HG03280 (cell line): ENCODE measurements at regions not wholly inside any gene's neighbourhood (a gene's known extent, or its start where the extent isn't known, plus 50 kb on each side); places are given as distances from the start of the nearest gene placed in this dataset.
"Not testable (repeated sequence)": the region's sequence is repeated elsewhere in the genome, so short reads cannot be mapped to it uniquely, and the experiment has no call there.

Experiments
- ATAC-seq: cut with Tn5 transposase; IDR thresholded peaks from one replicate; pipeline ENCODE4 v1.9.1; 2021; ENCODE audit warnings: mild to moderate bottlenecking, moderate library complexity; ENCODE audit not compliant: unreplicated experiment

DNA sequence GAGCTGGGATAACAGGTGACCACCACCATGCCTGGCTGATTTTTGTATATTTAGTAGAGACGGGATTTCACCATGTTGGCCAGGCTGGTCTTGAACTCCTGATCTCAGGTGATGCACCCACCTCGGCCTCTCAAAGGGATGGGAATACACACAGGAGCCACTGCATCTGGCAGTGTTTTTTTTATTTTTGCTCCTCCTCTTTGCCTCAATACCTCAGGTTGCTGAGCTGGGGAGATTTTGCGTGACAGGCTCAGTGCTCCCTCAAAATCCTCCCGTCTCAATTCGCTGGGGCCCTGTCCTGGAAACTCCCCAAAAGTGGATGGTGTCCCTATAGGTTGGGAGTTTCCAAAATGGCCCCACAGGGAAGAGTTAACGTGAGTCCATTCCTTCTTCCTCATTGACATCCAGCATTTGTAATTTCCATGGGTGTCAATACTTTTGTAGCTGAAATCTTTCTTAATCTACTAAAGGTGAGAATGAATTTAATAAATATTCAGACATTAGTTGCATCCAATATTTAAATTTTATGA is 71.8 kb downstream of the GGTLC2 start:
- no peak for ATAC-seq

GRCh38 chr22:22717664-22718063 is 73.2 kb downstream of the GGTLC2 start:
- ATAC-seq = no peak

DNA sequence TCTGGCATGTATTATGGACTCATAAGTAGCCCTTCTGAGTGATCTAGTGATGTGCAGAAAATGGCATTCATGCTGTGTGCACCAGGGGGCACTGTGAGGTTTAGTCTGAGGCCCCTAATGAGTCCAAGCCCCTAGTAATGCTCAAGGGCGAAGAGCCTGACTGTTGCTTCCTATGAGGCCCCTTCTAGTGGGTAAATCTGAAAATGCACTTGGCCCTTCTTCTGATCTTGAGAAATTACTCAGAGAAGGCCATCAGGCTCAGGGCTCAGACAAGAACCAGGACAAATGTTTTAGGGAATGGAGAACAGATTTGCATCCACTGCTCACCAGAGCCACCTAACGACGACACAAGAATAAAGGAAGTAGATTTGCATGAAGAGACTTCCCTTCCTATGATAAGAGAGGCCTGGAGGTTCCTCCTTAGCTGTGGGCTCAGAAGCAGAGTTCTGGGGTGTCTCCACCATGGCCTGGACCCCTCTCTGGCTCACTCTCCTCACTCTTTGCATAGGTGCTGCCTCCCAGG is 75.8 kb downstream of the GGTLC2 start:
- peak; percentile 73 for ATAC-seq

DNA sequence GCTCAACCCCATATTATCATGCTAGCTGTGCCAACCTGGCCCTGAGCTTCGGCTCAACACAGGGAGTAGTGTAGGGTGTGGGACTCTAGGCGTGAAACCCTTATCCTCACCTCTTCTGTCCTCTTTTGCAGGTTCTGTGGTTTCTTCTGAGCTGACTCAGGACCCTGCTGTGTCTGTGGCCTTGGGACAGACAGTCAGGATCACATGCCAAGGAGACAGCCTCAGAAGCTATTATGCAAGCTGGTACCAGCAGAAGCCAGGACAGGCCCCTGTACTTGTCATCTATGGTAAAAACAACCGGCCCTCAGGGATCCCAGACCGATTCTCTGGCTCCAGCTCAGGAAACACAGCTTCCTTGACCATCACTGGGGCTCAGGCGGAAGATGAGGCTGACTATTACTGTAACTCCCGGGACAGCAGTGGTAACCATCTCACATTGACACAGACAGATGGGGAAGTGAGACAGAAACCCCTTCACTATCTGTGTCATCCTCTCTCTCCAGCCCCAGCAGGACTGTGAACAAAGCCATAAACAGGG is 76.4 kb downstream of the GGTLC2 start:
- ATAC-seq = peak; percentile 60

GRCh38 chr22:22721681-22722354 is 77.4 kb downstream of the GGTLC2 start:
- no peak for ATAC-seq

DNA sequence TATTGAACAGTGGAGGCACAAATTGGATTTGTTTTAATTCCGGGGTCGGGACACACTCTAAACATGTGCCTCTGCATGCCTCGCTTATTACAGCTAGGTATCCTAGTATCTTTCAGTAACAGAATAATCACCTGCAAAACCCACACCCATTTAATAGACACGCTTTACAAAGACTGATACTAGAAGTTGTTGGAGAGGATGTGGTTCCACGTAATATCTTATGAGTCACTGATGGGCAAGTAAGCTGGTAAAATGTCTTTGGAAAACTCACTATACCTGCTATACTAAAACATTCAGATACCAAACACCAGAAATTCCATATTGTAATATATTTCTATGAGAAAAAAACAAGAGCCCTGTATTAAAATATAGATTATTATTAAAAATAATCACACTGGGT is 84.0 kb downstream of the GGTLC2 start:
- no peak for ATAC-seq

DNA sequence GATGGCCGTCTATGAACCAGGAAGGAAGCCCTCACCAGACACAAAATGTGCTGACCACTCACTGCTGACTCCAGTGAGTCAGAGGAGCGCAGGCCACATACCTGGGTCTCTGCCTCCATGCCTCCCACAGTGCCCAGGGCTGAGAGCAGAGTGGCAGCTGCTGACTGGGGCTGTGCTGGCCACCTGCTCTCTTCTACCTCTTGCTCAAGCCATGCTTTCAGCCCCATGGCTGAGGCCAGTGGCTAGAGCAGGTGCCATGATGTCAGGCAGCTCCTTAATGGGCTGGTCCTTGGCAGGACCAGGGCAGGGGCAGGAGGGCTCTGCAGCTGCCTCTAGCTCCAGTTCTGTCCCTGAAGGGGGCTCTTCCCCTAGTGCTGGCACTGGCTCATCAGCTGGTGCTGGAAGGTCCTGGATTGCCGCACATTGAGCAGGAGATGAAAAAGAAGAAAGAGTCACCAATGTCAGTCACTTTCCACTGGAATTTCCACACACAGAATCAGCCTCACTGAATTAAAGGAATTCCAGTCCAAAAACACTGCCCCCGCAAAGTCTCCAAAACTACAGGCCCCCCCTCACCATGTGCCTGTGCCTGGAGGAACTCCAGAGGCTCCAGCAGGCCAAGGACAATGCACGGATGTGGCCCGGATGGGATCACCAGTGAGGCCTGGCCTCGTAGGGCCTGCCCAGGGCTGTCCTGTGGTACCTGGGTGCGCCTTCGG is 86.4 kb downstream of the GGTLC2 start:
- ATAC-seq = no peak

DNA sequence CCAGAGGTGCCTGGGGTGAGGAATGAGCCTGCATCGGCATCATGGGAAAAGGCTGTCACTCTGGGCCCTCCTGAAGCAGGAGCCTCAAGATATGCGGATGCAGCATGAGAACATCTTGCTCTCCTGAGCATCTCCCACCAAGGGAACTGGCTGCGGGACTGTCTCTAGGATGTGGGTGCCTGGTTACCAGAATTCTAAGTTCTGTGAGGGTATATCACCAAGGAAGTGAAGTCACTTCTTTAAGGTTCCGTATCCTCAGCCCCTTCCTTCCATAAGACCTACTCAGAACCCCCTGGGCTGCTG is 86.9 kb downstream of the GGTLC2 start:
- no peak for ATAC-seq

GRCh38 chr22:22733006-22733405 is 88.6 kb downstream of the GGTLC2 start:
- not testable (repeated sequence) for ATAC-seq

DNA sequence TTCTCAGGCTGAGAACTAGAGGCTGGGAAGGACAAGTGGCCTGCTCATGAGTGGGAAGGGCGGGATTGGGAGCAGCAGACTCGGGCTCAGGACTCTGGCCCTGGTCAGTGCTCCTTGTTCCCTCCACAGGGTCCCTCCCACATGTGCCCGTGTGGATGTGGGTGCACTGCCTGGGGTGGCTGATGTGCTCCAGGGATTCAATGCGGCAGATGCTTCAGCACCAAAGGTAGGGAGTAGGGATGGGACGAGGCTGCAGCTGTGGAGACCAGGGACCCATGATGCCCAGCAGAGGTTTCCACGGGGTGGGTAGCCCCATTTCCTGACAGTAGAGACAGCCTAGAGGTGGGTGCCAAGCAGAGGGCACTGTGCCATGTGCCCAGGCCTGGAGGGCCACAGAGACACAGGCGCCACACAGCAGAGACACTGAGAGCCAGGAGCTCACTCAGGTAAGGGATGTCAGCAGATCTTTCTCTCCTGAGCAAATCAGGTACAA is 89.5 kb downstream of the GGTLC2 start:
- no peak for ATAC-seq

DNA sequence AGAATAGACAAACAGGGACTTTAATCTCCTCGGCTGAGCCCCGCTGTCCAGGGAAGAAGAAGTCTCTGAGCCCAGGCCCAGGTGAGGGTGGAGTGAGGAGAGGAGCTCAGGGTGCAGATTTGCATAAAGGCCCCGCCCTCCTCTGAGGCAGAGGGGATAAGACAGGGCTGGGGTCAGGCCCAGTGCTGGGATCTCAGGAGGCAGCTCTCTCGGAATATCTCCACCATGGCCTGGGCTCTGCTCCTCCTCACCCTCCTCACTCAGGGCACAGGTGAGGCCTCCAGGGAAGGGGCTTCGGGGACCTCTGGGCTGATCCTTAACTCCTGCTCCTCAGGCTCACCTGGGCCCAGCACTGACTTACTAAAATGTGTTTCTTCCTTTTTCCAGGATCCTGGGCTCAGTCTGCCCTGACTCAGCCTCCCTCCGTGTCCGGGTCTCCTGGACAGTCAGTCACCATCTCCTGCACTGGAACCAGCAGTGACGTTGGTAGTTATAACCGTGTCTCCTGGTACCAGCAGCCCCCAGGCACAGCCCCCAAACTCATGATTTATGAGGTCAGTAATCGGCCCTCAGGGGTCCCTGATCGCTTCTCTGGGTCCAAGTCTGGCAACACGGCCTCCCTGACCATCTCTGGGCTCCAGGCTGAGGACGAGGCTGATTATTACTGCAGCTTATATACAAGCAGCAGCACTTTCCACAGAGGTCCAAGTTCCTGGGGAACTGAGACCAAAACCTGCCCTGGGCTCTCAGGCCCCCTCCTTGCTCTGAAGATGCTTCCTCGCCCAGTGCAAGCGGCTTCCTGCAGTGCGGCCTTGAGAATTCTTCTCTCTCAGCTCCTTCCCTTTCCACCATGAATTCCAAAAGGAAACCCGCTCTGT is 90.2 kb downstream of the GGTLC2 start:
- not testable (repeated sequence) for ATAC-seq

GRCh38 chr22:22735276-22735675 is 90.9 kb downstream of the GGTLC2 start:
- not testable (repeated sequence) for ATAC-seq

- no peak for ATAC-seq
Measured at GRCh38 chr22:22735695-22736611, 91.5 kb downstream of the GGTLC2 start.

DNA sequence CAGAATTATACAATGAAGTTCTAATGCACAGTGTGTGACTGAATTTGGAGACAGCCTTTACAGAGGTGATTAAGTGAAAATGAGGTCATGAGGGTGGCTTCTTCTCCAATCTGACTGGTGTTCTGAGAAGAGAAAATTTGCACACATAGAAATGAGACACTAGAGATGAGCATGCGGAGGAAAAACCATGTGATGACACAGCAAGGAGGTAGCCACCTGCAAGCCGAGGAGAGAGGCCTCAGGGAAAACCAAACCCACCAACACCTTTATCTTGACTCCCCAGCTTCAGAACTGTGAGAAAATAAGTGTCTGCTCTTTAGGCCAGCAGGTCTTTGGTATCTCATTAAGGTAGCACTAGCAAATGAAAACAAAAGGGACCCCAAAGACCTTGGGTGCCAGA is 93.2 kb downstream of the GGTLC2 start:
- no peak for ATAC-seq

DNA sequence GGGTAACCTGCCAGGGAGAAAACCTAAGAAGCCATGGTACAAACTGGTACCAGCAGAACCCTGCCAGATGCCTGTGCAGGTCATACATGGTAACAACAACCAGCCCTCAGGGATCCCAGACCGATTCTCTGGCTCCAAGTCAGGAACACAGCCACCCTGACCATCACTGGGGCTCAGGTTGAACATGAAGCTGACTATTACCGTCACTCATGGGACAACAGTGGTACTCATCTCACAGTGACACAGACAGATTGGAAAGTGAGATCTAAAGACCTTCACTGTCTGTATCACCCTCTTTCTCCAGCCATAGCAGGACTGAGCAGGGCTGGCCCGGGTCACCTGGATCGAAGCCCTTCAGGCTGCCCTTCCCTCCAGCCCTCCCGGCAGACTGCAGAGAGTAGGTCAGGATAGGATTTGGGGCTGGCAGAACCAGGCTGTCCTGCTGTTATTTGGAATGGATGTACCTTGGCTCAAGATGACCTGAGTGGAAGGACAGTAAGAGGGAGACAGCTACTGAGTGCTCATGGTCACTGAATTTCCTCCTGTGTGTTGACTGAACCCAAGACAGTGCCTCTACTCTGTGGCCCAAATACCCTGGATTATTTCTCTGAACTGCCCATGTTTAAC is 94.7 kb downstream of the GGTLC2 start:
- ATAC-seq = no peak

DNA sequence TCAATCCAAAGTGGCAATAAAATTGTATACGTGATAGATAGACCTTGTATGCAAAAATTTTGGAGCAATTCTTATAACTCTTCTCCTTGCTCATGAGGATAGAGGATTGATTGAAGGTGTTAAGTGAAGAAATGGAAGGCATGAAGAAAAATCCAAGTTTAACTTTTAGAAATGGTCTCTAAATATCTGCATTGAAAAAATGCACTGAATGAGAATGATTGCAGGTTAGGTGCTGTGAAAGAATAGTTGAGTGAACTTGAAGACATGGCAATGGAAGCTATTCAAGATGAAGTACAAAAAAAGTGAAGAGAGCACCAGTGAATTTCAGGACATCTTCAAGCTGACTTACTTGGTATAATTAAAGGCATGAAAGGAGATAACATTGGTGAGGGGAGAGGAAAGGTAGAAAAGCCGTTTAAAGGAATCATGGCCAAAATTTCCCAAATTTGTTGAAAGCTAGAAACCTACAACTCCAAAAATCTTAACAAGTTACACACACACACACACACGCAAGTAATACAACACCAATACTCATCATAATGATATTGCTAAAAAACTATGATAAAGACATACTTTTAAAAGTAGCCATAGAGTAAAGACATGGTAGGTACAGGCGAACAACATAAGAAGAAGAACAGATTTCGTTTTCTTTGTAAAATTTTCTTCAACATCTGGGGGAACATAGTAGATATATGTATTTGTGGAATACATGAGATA is 96.3 kb downstream of the GGTLC2 start:
- ATAC-seq = no peak

DNA sequence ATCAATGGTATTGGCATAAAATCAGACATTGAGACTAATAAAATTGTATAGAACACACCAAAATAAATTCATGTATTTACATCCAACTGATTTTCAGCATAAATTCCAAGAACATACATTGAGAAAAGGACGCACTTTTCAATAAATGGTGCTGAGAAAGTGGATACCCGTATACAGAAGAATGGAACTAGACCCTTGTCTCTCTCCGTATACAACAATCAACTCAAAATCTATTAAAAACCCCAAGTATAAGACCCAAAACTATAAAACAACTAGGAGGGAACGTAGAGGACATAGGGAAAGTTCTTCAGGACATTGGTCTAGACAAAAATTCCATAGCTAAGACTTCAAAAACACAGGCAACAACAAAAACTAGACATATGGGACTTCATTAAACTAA is 97.4 kb downstream of the GGTLC2 start:
- ATAC-seq = no peak

- no peak for ATAC-seq
Measured at GRCh38 chr22:22742641-22743040, 98.2 kb downstream of the GGTLC2 start.
